ENCODE measurements at regions not wholly inside any gene's neighbourhood (a gene's known extent, or its start where the extent isn't known, plus 50 kb on each side); places are given as distances from the start of the nearest gene placed in this dataset.

DNA sequence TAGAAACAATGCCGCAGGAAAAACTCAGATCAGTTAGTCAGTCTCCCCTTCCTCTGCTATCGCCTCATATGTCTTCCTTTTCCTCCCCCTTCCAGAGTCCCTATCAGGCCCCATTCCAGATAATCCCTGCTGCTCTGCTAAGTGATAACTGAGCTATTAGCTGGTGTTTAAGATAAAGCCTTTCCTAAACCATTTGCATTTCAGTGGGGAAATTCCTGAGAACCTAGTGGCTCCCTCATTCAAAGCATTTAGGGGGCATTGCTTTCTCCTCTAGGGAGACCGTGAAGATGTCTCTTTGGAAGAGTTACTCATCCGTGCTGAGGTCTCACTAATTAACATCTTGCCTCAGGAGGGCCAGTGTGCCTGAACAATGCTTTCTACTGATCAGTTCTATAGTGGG lies 401.6 kb downstream of the NPIPA7 start:
- H3K4me1 Mint-ChIP-seq (ENCODE audit: low read depth) = no peaks in the 10 kb centered on the region
- intact Hi-C loops (cut with micrococcal nuclease) = no loop called here
- ATAC-seq (no peak), DNase-seq (no peak)
- no peaks in the 10 kb centered on the region for H3K36me3 Mint-ChIP-seq (ENCODE audit: low read depth)
- TF ChIP-seq, protein P1, sequence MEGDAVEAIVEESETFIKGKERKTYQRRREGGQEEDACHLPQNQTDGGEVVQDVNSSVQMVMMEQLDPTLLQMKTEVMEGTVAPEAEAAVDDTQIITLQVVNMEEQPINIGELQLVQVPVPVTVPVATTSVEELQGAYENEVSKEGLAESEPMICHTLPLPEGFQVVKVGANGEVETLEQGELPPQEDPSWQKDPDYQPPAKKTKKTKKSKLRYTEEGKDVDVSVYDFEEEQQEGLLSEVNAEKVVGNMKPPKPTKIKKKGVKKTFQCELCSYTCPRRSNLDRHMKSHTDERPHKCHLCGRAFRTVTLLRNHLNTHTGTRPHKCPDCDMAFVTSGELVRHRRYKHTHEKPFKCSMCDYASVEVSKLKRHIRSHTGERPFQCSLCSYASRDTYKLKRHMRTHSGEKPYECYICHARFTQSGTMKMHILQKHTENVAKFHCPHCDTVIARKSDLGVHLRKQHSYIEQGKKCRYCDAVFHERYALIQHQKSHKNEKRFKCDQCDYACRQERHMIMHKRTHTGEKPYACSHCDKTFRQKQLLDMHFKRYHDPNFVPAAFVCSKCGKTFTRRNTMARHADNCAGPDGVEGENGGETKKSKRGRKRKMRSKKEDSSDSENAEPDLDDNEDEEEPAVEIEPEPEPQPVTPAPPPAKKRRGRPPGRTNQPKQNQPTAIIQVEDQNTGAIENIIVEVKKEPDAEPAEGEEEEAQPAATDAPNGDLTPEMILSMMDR (IDR thresholded peaks at IDR 0.05) = no peak
- H3K27me3 Mint-ChIP-seq = no peaks in the 10 kb centered on the region
- ChIA-PET POLR2A (no interaction called here), CTCF (no interaction called here)
- H3K4me3 Mint-ChIP-seq = no peak overlapping the region
- no peaks in the 10 kb centered on the region for H3K9me3 Mint-ChIP-seq
- H3K27ac Mint-ChIP-seq = no peak overlapping the region

DNA sequence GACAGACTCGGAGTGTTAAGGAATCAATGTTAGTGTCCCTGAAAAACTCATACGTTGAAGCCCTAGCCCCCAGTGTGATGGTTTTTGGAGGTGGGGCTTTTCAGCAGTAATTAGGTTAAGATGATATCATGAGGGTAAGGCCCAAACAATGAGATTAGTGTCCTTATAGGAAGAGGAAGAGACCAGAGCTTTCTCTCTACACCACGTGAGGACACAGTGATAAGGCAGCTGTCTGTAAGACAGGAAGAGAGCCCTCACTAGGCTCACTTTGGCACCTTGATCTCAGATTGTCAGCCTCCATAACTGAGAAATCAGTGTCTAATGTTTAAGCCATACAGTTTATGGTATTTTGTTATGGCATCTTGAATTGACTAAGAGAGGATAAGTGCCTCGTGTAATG lies 403.2 kb downstream of the NPIPA7 start:
- CTCF ChIA-PET = no interaction called here

DNA sequence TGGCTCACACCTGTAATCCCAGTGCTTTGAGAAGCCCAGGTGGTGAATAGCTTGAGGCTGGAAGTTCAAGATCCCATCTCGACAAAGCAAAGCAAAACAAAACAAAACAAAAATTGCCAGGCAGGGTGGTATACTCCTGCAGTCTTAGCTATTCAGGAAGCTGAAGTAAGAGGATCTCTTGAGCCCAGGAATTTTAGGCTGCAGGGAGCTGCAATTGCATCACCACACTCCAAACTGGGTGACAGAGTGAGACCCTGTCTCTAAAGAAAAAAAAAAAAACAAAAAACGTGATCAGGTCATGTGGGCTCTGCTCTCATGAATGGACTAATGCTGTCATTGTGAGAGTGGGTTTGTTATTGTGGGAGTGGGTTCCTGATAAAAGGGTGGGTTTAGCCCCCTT lies 409.1 kb downstream of the NPIPA7 start:
- H3K36me3 Mint-ChIP-seq (ENCODE audit: low read depth) = no peaks in the 10 kb centered on the region
- ChIA-PET POLR2A (interaction anchor here (0.6 kb wide), 1 partner anchor 11 kb away, joined by 3 read pairs; no protein-coding TSS in a partner anchor), CTCF (interaction anchor here (1.1 kb wide), 1 partner anchor 12 kb away, joined by 3 read pairs; no protein-coding TSS in a partner anchor)
- no peak for DNase-seq
- peaks cover 9% of the 10 kb centered on the region for H3K9me3 Mint-ChIP-seq
- intact Hi-C loops (cut with micrococcal nuclease) = no loop called here
- H3K4me3 Mint-ChIP-seq = no peak overlapping the region
- TF ChIP-seq, protein P1 (IDR thresholded peaks at IDR 0.05) = no peak
- H3K4me1 Mint-ChIP-seq (ENCODE audit: low read depth) = no peaks in the 10 kb centered on the region
- peaks cover 4% of the 10 kb centered on the region for H3K27me3 Mint-ChIP-seq
- ATAC-seq = no peak
- no peak overlapping the region for H3K27ac Mint-ChIP-seq

More for the DNA sequence above, 403.2 kb downstream of the NPIPA7 start:
- DNase-seq = no peak
- intact Hi-C loops (cut with micrococcal nuclease) = no loop called here
- Mint-ChIP-seq H3K27ac (no peak overlapping the region), H3K9me3 (no peaks in the 10 kb centered on the region), H3K4me3 (no peak overlapping the region), H3K4me1 (ENCODE audit: low read depth) (no peaks in the 10 kb centered on the region), H3K27me3 (no peaks in the 10 kb centered on the region), H3K36me3 (ENCODE audit: low read depth) (no peaks in the 10 kb centered on the region)
- POLR2A ChIA-PET = no interaction called here
- TF ChIP-seq, protein P1 (IDR thresholded peaks at IDR 0.05) = no peak
- ATAC-seq = no peak

DNA sequence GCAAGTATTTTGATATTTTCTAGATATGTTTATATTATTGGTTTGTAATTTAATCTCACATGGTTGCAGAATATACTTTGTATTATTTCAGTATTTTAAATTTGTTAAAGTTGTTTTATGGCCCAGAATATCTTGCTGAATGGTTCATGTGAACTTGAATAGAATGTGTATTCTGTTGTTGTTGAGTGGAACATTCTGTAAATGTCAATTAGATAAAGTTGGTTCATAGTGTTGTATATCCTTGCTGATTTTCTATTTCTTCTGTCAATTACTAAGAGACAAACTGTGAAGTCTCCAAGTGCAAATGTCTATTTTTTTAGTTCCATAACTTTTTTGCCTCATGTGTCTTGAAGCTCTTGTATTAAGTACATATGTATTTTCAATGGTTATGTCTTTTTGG lies 411.7 kb downstream of the NPIPA7 start:
- Mint-ChIP-seq H3K27me3 (peaks cover 11% of the 10 kb centered on the region), H3K4me3 (no peak overlapping the region), H3K36me3 (ENCODE audit: low read depth) (no peaks in the 10 kb centered on the region), H3K27ac (no peak overlapping the region), H3K9me3 (peaks cover 9% of the 10 kb centered on the region), H3K4me1 (ENCODE audit: low read depth) (no peaks in the 10 kb centered on the region)
- DNase-seq (no peak), ATAC-seq (no peak)
- ChIA-PET POLR2A (no interaction called here), CTCF (no interaction called here)
- TF ChIP-seq, protein P1 (IDR thresholded peaks at IDR 0.05) = no peak
- intact Hi-C loops (cut with micrococcal nuclease) = no loop called here

DNA sequence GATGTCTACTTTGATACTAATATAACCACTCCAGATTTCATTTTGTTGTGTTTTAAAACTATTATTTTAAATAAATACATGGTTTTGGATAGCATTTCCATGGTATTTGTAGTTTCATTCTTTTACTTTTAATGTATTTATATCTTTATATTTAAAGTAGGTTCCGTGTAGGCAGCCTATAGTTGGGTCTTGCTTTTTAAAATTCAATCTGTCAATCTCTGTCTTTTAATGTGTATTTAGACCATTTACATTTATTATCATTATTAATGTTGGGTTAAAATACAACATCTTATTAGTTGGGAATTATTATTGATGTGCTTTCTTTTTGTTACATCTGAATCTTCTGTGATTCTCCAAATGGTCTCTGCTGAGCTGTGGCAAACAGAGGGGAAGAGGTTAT lies 412.1 kb downstream of the NPIPA7 start:
- TF ChIP-seq, protein P1 (IDR thresholded peaks at IDR 0.05) = no peak
- intact Hi-C loops (cut with micrococcal nuclease) = no loop called here
- Mint-ChIP-seq H3K4me1 (ENCODE audit: low read depth) (no peaks in the 10 kb centered on the region), H3K36me3 (ENCODE audit: low read depth) (no peaks in the 10 kb centered on the region), H3K4me3 (no peak overlapping the region), H3K27ac (no peak overlapping the region), H3K27me3 (peaks cover 11% of the 10 kb centered on the region), H3K9me3 (peaks cover 9% of the 10 kb centered on the region)
- ChIA-PET POLR2A (no interaction called here), CTCF (no interaction called here)
- DNase-seq (no peak), ATAC-seq (no peak)
